ENCODE measurements at regions not wholly inside any gene's neighbourhood (a gene's known extent, or its start where the extent isn't known, plus 50 kb on each side); places are given as distances from the start of the nearest gene placed in this dataset.

GRCh38 chr7:36025190-36025589 is 127.9 kb upstream of the EEPD1 start:
- FAIRE-seq: no peak

GRCh38 chr7:36029311-36029710 is 123.7 kb upstream of the EEPD1 start:
- ChIA-PET POLR2A (no interaction called here), CTCF (interaction anchor here (0.8 to 1.5 kb wide), 4 partner anchors 9 to 290 kb away, joined by 3 read pairs; no protein-coding TSS in a partner anchor), RAD21 (ENCODE audit: unreplicated experiment) (interaction anchor here (1.1 kb wide), 1 partner anchor 45 kb away, joined by 3 read pairs; no protein-coding TSS in a partner anchor), SMC1A (ENCODE audit: uncharacterized antibody, unreplicated experiment) (interaction anchor here (1.0 to 1.2 kb wide), 2 partner anchors 8 to 19 kb away, joined by 3 read pairs; no protein-coding TSS in a partner anchor)
- Histone ChIP-seq H3K4me3 (no peak overlapping the region), H3K79me2 (ENCODE audit: control insufficient read depth, insufficient read depth, low read length) (no peaks in the 10 kb centered on the region), H3K4me2 (ENCODE audit: control insufficient read depth, insufficient read depth) (no peak overlapping the region), H3K36me3 (ENCODE audit: control insufficient read depth in 2 of 2, insufficient read depth in 2 of 2, low read length in 1 of 2) (no peaks in the 10 kb centered on the region), H3K27me3 (replicated peaks in 1 of 2; ENCODE audit: control insufficient read depth in 2 of 2, insufficient read depth in 2 of 2, low read length in 1 of 2) (0 out of 4 replicates have a peak, but pooled peaks cover 0 to 1% of the 10 kb centered on the region in 2 experiments), H3K9ac (ENCODE audit: control insufficient read depth, insufficient read depth, low read length) (no peak overlapping the region), H3K4me1 (ENCODE audit: control insufficient read depth, insufficient read depth, low read length) (no peaks in the 10 kb centered on the region), H2AFZ (ENCODE audit: control insufficient read depth, low read depth, low read length) (no peak overlapping the region), H3K27ac (ENCODE audit: control insufficient read depth, insufficient read depth) (no peak overlapping the region), H4K20me1 (ENCODE audit: control insufficient read depth, insufficient read depth) (no peaks in the 10 kb centered on the region), H3K9me3 (replicated peaks; ENCODE audit: control insufficient read depth, insufficient read depth, low read length) (no peaks in the 10 kb centered on the region)
- WGBS (ENCODE audit: insufficient coverage, insufficient replicate concordance, low lambda C conversion rate, missing lambda C conversion rate): 20% methylated on average over 4 of the region's 4 CpGs
- no TSS peak for BruUV-seq (replicated peaks)
- in situ Hi-C loops (cut with MboI): no loop called here
- DNase-seq (ENCODE audit: low read depth, low spot score): no peak
- no peak for FAIRE-seq
- ATAC-seq: no peak
- intact Hi-C loops (cut with micrococcal nuclease; ENCODE audit: unreplicated experiment): no loop called here
- TF ChIP-seq HCFC1 (IDR thresholded peaks at IDR 0.05; ENCODE audit: low read length) (no peak), GABPA (IDR thresholded peaks at IDR 0.05; ENCODE audit: low read depth) (no peak), EED (IDR thresholded peaks at IDR 0.05; ENCODE audit: low read depth) (no peak), NKRF (conservative IDR thresholded peaks at IDR 0.05) (no peak), JUNB (IDR thresholded peaks at IDR 0.05) (no peak), BCL11A (IDR thresholded peaks at IDR 0.05; ENCODE audit: low read depth, low read length) (no peak), RELB (IDR thresholded peaks at IDR 0.05; ENCODE audit: low read depth) (no peak), ZNF622 (IDR thresholded peaks at IDR 0.05) (no peak)

More at GRCh38 chr7:36025190-36025589, 127.9 kb upstream of the EEPD1 start:
- Histone ChIP-seq H3K36me3 (ENCODE audit: control insufficient read depth in 2 of 2, insufficient read depth in 2 of 2, low read length in 1 of 2) (no peaks in the 10 kb centered on the region), H3K27me3 (replicated peaks in 1 of 2; ENCODE audit: control insufficient read depth in 2 of 2, insufficient read depth in 2 of 2, low read length in 1 of 2) (no peaks in the 10 kb centered on the region), H3K27ac (ENCODE audit: control insufficient read depth, insufficient read depth) (no peak overlapping the region), H4K20me1 (ENCODE audit: control insufficient read depth, insufficient read depth) (no peaks in the 10 kb centered on the region), H3K4me3 (no peak overlapping the region), H3K79me2 (ENCODE audit: control insufficient read depth, insufficient read depth, low read length) (no peaks in the 10 kb centered on the region), H3K4me2 (ENCODE audit: control insufficient read depth, insufficient read depth) (no peak overlapping the region), H2AFZ (ENCODE audit: control insufficient read depth, low read depth, low read length) (no peak overlapping the region), H3K9ac (ENCODE audit: control insufficient read depth, insufficient read depth, low read length) (no peak overlapping the region), H3K4me1 (ENCODE audit: control insufficient read depth, insufficient read depth, low read length) (no peaks in the 10 kb centered on the region), H3K9me3 (replicated peaks; ENCODE audit: control insufficient read depth, insufficient read depth, low read length) (no peaks in the 10 kb centered on the region)
- BruUV-seq (replicated peaks): no TSS peak
- intact Hi-C loops (cut with micrococcal nuclease; ENCODE audit: unreplicated experiment) (no loop called here), in situ Hi-C loops (cut with MboI) (no loop called here)
- 39% methylated on average over 4 of the region's 4 CpGs for WGBS (ENCODE audit: insufficient coverage, insufficient replicate concordance, low lambda C conversion rate, missing lambda C conversion rate)
- no peak for ATAC-seq
- TF ChIP-seq SRF (IDR thresholded peaks at IDR 0.05; ENCODE audit: low read depth in 2 of 2, low read length in 2 of 2) (no peak), SMARCA5 (IDR thresholded peaks at IDR 0.05) (no peak), RBBP5 (conservative IDR thresholded peaks at IDR 0.05) (no peak), USF2 (IDR thresholded peaks at IDR 0.05; ENCODE audit: borderline replicate concordance, low read depth, low read length) (no peak)
- DNase-seq (ENCODE audit: low read depth, low spot score): no peak
- RAD21 ChIA-PET (ENCODE audit: unreplicated experiment): no interaction called here
- CTCF ChIA-PET: interaction anchor here (1.2 to 1.4 kb wide), 3 partner anchors 22 to 294 kb away, joined by 3 to 5 read pairs (median 4); no protein-coding TSS in a partner anchor
- POLR2A ChIA-PET: no interaction called here
- SMC1A ChIA-PET (ENCODE audit: uncharacterized antibody, unreplicated experiment): no interaction called here
